ENCODE measurements at regions not wholly inside any gene's neighbourhood (a gene's known extent, or its start where the extent isn't known, plus 50 kb on each side); places are given as distances from the start of the nearest gene placed in this dataset.

DNA sequence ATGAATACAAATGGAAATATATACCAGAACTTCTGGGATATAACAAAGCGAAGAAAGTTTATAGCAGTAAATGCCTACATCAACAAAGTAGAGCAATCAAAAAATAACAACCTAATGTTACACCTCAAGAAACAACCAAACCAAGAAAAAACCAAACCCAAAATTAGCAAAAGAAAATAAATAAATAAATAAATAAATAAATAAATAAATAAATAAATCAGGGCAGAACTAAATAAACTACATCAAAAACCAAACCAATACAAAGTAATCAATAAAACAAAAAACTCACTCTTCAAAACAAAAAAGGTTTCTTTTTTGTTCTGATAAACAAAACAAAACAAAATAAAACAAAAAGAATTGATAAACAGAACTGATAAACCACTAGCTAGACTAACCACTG lies 88.4 kb upstream of the SPIN4 start:
- no peak for TF ChIP-seq POLR2A (IDR thresholded peaks at IDR 0.05)
- TF ChIP-seq, protein P1, sequence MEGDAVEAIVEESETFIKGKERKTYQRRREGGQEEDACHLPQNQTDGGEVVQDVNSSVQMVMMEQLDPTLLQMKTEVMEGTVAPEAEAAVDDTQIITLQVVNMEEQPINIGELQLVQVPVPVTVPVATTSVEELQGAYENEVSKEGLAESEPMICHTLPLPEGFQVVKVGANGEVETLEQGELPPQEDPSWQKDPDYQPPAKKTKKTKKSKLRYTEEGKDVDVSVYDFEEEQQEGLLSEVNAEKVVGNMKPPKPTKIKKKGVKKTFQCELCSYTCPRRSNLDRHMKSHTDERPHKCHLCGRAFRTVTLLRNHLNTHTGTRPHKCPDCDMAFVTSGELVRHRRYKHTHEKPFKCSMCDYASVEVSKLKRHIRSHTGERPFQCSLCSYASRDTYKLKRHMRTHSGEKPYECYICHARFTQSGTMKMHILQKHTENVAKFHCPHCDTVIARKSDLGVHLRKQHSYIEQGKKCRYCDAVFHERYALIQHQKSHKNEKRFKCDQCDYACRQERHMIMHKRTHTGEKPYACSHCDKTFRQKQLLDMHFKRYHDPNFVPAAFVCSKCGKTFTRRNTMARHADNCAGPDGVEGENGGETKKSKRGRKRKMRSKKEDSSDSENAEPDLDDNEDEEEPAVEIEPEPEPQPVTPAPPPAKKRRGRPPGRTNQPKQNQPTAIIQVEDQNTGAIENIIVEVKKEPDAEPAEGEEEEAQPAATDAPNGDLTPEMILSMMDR (IDR thresholded peaks at IDR 0.05): no peak

Measured in thyroid gland (tissue), 4 donors.